Fibroblast of lung (primary cell): ENCODE measurements at regions not wholly inside any gene's neighbourhood (a gene's known extent, or its start where the extent isn't known, plus 50 kb on each side); places are given as distances from the start of the nearest gene placed in this dataset.

ENCODE experiments used
- CTCF ChIP-seq, 2 donors: IDR thresholded peaks in 1 of 2; conservative IDR thresholded peaks in 1 of 2; 1 replicate in 1 of 2; 2 replicates in 1 of 2; pipeline ENCODE4 v1.5.1; 2011 to 2012; ENCODE audit warnings: low read length in 2 of 2, control low read depth in 1 of 2, inconsistent platforms in 1 of 2, low read depth in 1 of 2, mild to moderate bottlenecking in 1 of 2
- EZH2 ChIP-seq: IDR thresholded peaks from 2 replicates; pipeline ENCODE4 v1.5.1; 2012; ENCODE audit warnings: low read length, control low read depth, mild to moderate bottlenecking; ENCODE audit errors: missing control alignments

- no peak for TF ChIP-seq CTCF (conservative IDR thresholded peaks at IDR 0.05 in 1 of 2, IDR thresholded peaks at IDR 0.05 in 1 of 2; ENCODE audit: low read depth in 1 of 2, low read length in 2 of 2)
- TF ChIP-seq EZH2: no peak
These were observed 141.6 kb upstream of the XYLT1 start for GRCh38 chr16:17612336-17612735.
